H9 (cell line): ENCODE measurements at regions not wholly inside any gene's neighbourhood (a gene's known extent, or its start where the extent isn't known, plus 50 kb on each side); places are given as distances from the start of the nearest gene placed in this dataset.

Source experiments
- DNase-seq: peaks from one replicate; pipeline ENCODE4 v3.0.0-alpha.2; 2017
- H2AFZ ChIP-seq: one replicate; pipeline ENCODE4 v1.6.1; 2013; ENCODE audit warnings: mild to moderate bottlenecking, low read length, control low read depth, moderate library complexity
- H2AK5ac ChIP-seq: 2 replicates; pipeline ENCODE4 v1.6.1; 2013; ENCODE audit warnings: low read length, control low read depth, mixed read lengths; ENCODE audit not compliant: insufficient read length
- H2BK120ac ChIP-seq: one replicate; pipeline ENCODE4 v1.6.1; 2013; ENCODE audit warnings: low read depth, mild to moderate bottlenecking, low read length, control low read depth, inconsistent platforms; ENCODE audit not compliant: poor library complexity, severe bottlenecking
- H2BK12ac ChIP-seq: 2 replicates; pipeline ENCODE4 v1.6.1; 2013; ENCODE audit warnings: low read length, control low read depth, mixed read lengths, low read depth; ENCODE audit not compliant: insufficient read length
- H2BK15ac ChIP-seq: 2 replicates; pipeline ENCODE4 v1.6.1; 2013; ENCODE audit warnings: low read depth, low read length, control low read depth
- H2BK20ac ChIP-seq: one replicate; pipeline ENCODE4 v1.6.1; 2013; ENCODE audit warnings: low read depth, mild to moderate bottlenecking, low read length, control low read depth, inconsistent platforms; ENCODE audit not compliant: poor library complexity, severe bottlenecking
- H2BK5ac ChIP-seq: 2 replicates; pipeline ENCODE4 v1.6.1; 2013; ENCODE audit warnings: low read length, control low read depth, mixed read lengths; ENCODE audit not compliant: insufficient read length
- H3K14ac ChIP-seq: 2 replicates; pipeline ENCODE4 v1.6.1; 2013; ENCODE audit warnings: low read length, control low read depth; ENCODE audit not compliant: insufficient read depth
- H3K18ac ChIP-seq: 2 replicates; pipeline ENCODE4 v1.6.1; 2013; ENCODE audit warnings: low read depth, mild to moderate bottlenecking, mixed read lengths, low read length, control low read depth; ENCODE audit not compliant: insufficient read length
- H3K23ac ChIP-seq: 2 replicates; pipeline ENCODE4 v1.6.1; 2013; ENCODE audit warnings: low read length, control low read depth, mixed read lengths, low read depth; ENCODE audit not compliant: insufficient read length
- H3K23me2 ChIP-seq: 2 replicates; pipeline ENCODE4 v1.6.1; 2013; ENCODE audit warnings: low read depth, mild to moderate bottlenecking, mixed read lengths, low read length, control low read depth; ENCODE audit not compliant: insufficient read length, poor library complexity, severe bottlenecking
- H3K27ac ChIP-seq: 2 replicates; pipeline ENCODE4 v1.5.1; 2013; ENCODE audit warnings: low read length, control low read depth, mixed read lengths, low read depth; ENCODE audit not compliant: insufficient read length
- H3K27me3 ChIP-seq: 2 replicates; pipeline ENCODE4 v1.6.1; 2013; ENCODE audit warnings: low read length, control low read depth, inconsistent platforms; ENCODE audit not compliant: insufficient read depth
- H3K4ac ChIP-seq: 2 replicates; pipeline ENCODE4 v1.6.1; 2013; ENCODE audit warnings: low read depth, mild to moderate bottlenecking, control low read depth, inconsistent platforms, low read length, moderate library complexity
- H3K4me1 ChIP-seq: 2 replicates; pipeline ENCODE4 v1.6.1; 2013; ENCODE audit warnings: low read length, control low read depth, inconsistent platforms; ENCODE audit not compliant: insufficient read depth
- H3K4me2 ChIP-seq: 2 replicates; pipeline ENCODE4 v1.6.1; 2013; ENCODE audit warnings: low read length, control low read depth, mixed read lengths; ENCODE audit not compliant: insufficient read length, insufficient read depth
- H3K56ac ChIP-seq: 2 replicates; pipeline ENCODE4 v1.6.1; 2013; ENCODE audit warnings: low read depth, mild to moderate bottlenecking, mixed read lengths, low read length, control low read depth; ENCODE audit not compliant: insufficient read length
- H3K79me1 ChIP-seq: 2 replicates; pipeline ENCODE4 v1.6.1; 2013; ENCODE audit warnings: low read depth, mild to moderate bottlenecking, moderate library complexity, low read length, control low read depth, inconsistent platforms; ENCODE audit not compliant: insufficient read depth, poor library complexity, severe bottlenecking
- H3K79me2 ChIP-seq: 2 replicates; pipeline ENCODE4 v1.6.1; 2013; ENCODE audit warnings: low read length, control low read depth, inconsistent platforms; ENCODE audit not compliant: insufficient read depth
- H3K9ac ChIP-seq: 2 replicates; pipeline ENCODE4 v1.6.1; 2013; ENCODE audit warnings: low read length, control low read depth, mixed read lengths; ENCODE audit not compliant: insufficient read length; ENCODE audit errors: extremely low read depth
- H3K9me3 ChIP-seq: one replicate; pipeline ENCODE4 v1.6.1; 2013; ENCODE audit warnings: low read depth, low read length, inconsistent platforms; ENCODE audit not compliant: control insufficient read depth
- H3T11ph ChIP-seq: one replicate; pipeline ENCODE4 v1.6.1; 2013; ENCODE audit warnings: mild to moderate bottlenecking, low read length, control low read depth, inconsistent platforms
- H4K20me1 ChIP-seq: one replicate; pipeline ENCODE4 v1.6.1; 2013; ENCODE audit not compliant: control insufficient read depth, insufficient read length, insufficient read depth
- H4K5ac ChIP-seq: 2 replicates; pipeline ENCODE4 v1.6.1; 2013; ENCODE audit warnings: low read depth, mild to moderate bottlenecking, mixed read lengths, low read length, control low read depth; ENCODE audit not compliant: insufficient read length
- H4K8ac ChIP-seq: replicated peaks from 2 replicates; pipeline ENCODE4 v1.6.1; 2013; ENCODE audit warnings: low read length, control low read depth, mixed read lengths, low read depth; ENCODE audit not compliant: insufficient read length
- H4K91ac ChIP-seq: 2 replicates; pipeline ENCODE4 v1.6.1; 2013; ENCODE audit warnings: low read depth, mild to moderate bottlenecking, moderate library complexity, mixed read lengths, low read length, control low read depth; ENCODE audit not compliant: insufficient read length
- H3K27ac Mint-ChIP-seq, 3 experiments: 2 replicates in 2 of 3; 3 replicates in 1 of 3; pipeline ENCODE4 v1.8.0; 2020 to 2021; ENCODE audit warnings: mixed read lengths in 3 of 3, mild to moderate bottlenecking in 1 of 3, moderate library complexity in 1 of 3
- H3K27me3 Mint-ChIP-seq: 2 replicates; pipeline ENCODE4 v1.8.0; 2021; ENCODE audit warnings: low read depth, mild to moderate bottlenecking, moderate library complexity, mixed read lengths
- H3K36me3 Mint-ChIP-seq, 3 experiments: 2 replicates in 2 of 3; 3 replicates in 1 of 3; pipeline ENCODE4 v1.8.0; 2020 to 2021; ENCODE audit warnings: low read depth in 3 of 3, mixed read lengths in 3 of 3; ENCODE audit not compliant: insufficient read depth in 1 of 3
- H3K4me1 Mint-ChIP-seq, 2 experiments: 2 replicates each; pipeline ENCODE4 v1.8.0; 2020; ENCODE audit warnings: mixed read lengths in 2 of 2
- H3K4me3 Mint-ChIP-seq, 2 experiments: 2 replicates in 1 of 2; 3 replicates in 1 of 2; pipeline ENCODE4 v1.8.0; 2020 to 2021; ENCODE audit warnings: mild to moderate bottlenecking in 2 of 2, mixed read lengths in 2 of 2, moderate library complexity in 1 of 2
- H3K9me3 Mint-ChIP-seq, 2 experiments: 2 replicates in 1 of 2; 3 replicates in 1 of 2; pipeline ENCODE4 v1.8.0; 2020; ENCODE audit warnings: mild to moderate bottlenecking in 2 of 2, mixed read lengths in 2 of 2, moderate library complexity in 1 of 2
- CTCF ChIP-seq: fragments of 200-600 bp; sonication (generic); conservative IDR thresholded peaks from 3 replicates; pipeline ENCODE4 v1.8.0; 2021; ENCODE audit warnings: antibody characterized with exemption, mild to moderate bottlenecking
- WGBS: extraction: QIAGEN DNeasy Blood & Tissue Kit; methylation state at CpG from one replicate; pipeline ENCODE4 v1.1.7; 2013; ENCODE audit warnings: missing lambda C conversion rate, low lambda C conversion rate, mixed read lengths; ENCODE audit not compliant: insufficient read length; ENCODE audit errors: extremely low coverage; 5-methylcytosine and 5-hydroxymethylcytosine counted together

GRCh38 chr12:91965781-91966180 is 179.9 kb downstream of the BTG1 start:
- no CpG with 5 or more reads among the region's 1 CpG for WGBS
- no peak overlapping the region for H3K27ac Mint-ChIP-seq
- H3K23me2 ChIP-seq: no peaks in the 10 kb centered on the region
- H3K18ac ChIP-seq: no peak overlapping the region
- peaks cover 0 to 8% of the 10 kb centered on the region in 2 experiments; a peak in 2 of 4 replicates for H3K4me1 Mint-ChIP-seq
- H3K56ac ChIP-seq: no peak overlapping the region
- no peaks in the 10 kb centered on the region for H3K9me3 ChIP-seq
- no peak for DNase-seq
- no peak overlapping the region for H3K27ac ChIP-seq
- H3K79me2 ChIP-seq: no peaks in the 10 kb centered on the region
- no peak overlapping the region for H3K23ac ChIP-seq
- H3K4me3 Mint-ChIP-seq: no peak overlapping the region
- no peak overlapping the region for H3K4ac ChIP-seq
- H3K9me3 Mint-ChIP-seq: peaks cover 10 to 12% of the 10 kb centered on the region in 2 experiments
- no peak overlapping the region for H2BK5ac ChIP-seq
- H2AFZ ChIP-seq: no peak overlapping the region
- H3K27me3 Mint-ChIP-seq: no peaks in the 10 kb centered on the region
- no peaks in the 10 kb centered on the region for H3K79me1 ChIP-seq
- H4K91ac ChIP-seq: no peak overlapping the region
- no peaks in the 10 kb centered on the region for H3K27me3 ChIP-seq
- no peak overlapping the region for H2BK15ac ChIP-seq
- H4K8ac ChIP-seq: no peak overlapping the region
- H2BK12ac ChIP-seq: no peak overlapping the region
- H3T11ph ChIP-seq: no peak overlapping the region
- no peaks in the 10 kb centered on the region for H4K20me1 ChIP-seq
- H3K9ac ChIP-seq: no peak overlapping the region
- H2AK5ac ChIP-seq: no peak overlapping the region
- no peak overlapping the region for H3K4me2 ChIP-seq
- peaks cover 5 to 12% (median 6%) of the 10 kb centered on the region in 3 experiments; a peak in 6 of 7 replicates for H3K36me3 Mint-ChIP-seq
- H3K14ac ChIP-seq: no peak overlapping the region
- H2BK20ac ChIP-seq: no peak overlapping the region
- H2BK120ac ChIP-seq: no peak overlapping the region
- no peak for TF ChIP-seq CTCF
- H4K5ac ChIP-seq: no peak overlapping the region
- no peaks in the 10 kb centered on the region for H3K4me1 ChIP-seq
